HEK293 (cell line): ENCODE measurements at regions not wholly inside any gene's neighbourhood (a gene's known extent, or its start where the extent isn't known, plus 50 kb on each side); places are given as distances from the start of the nearest gene placed in this dataset.

Experiments
- CTCF ChIP-seq: fragments of 450-650 bp; formaldehyde crosslinking; IDR thresholded peaks from 2 replicates; pipeline ENCODE4 v1.5.1; 2016; ENCODE audit warnings: missing biosample characterization, missing genetic modification characterization
- INSM2 ChIP-seq: fragments of 450-650 bp; formaldehyde crosslinking; IDR thresholded peaks from 2 replicates; pipeline ENCODE4 v1.5.1; 2016; ENCODE audit warnings: missing biosample characterization, missing genetic modification characterization
- MEIS1 ChIP-seq: sonication (generic); formaldehyde crosslinking; IDR thresholded peaks from 2 replicates; pipeline ENCODE4 v1.8.1; 2022; ENCODE audit warnings: missing genetic modification reagents, mild to moderate bottlenecking, borderline replicate concordance
- PRDM10 ChIP-seq: fragments of 450-650 bp; formaldehyde crosslinking; IDR thresholded peaks from 2 replicates; pipeline ENCODE4 v1.5.1; 2016; ENCODE audit warnings: missing biosample characterization, missing genetic modification characterization
- SCRT1 ChIP-seq: fragments of 450-650 bp; formaldehyde crosslinking; IDR thresholded peaks from 2 replicates; pipeline ENCODE4 v1.5.1; 2016; ENCODE audit warnings: missing biosample characterization, missing genetic modification characterization, borderline replicate concordance
- SP2 ChIP-seq: fragments of 450-650 bp; formaldehyde crosslinking; IDR thresholded peaks from 2 replicates; pipeline ENCODE4 v1.5.1; 2016; ENCODE audit warnings: missing biosample characterization, missing genetic modification characterization
- ZNF548 ChIP-seq: fragments of 450-650 bp; formaldehyde crosslinking; IDR thresholded peaks from 2 replicates; pipeline ENCODE4 v1.5.1; 2016; ENCODE audit warnings: missing biosample characterization, missing genetic modification characterization
- ZNF639 ChIP-seq: fragments of 450-650 bp; formaldehyde crosslinking; IDR thresholded peaks from 2 replicates; pipeline ENCODE4 v1.5.1; 2016; ENCODE audit warnings: missing biosample characterization, missing genetic modification characterization

GRCh38 chr1:218079820-218080219 lies 205.3 kb upstream of the RRP15 start:
- no peak for TF ChIP-seq SP2
- TF ChIP-seq MEIS1 = no peak
- no peak for TF ChIP-seq ZNF548 (tag by site-specific recombination)
- TF ChIP-seq CTCF (tag by site-specific recombination) = no peak
- TF ChIP-seq INSM2 (tag by site-specific recombination) = no peak
- no peak for TF ChIP-seq PRDM10 (tag by site-specific recombination)
- no peak for TF ChIP-seq ZNF639 (tag by site-specific recombination)
- no peak for TF ChIP-seq SCRT1 (tag by site-specific recombination)
